Islet of Langerhans (tissue), 1 donor: ENCODE measurements at regions not wholly inside any gene's neighbourhood (a gene's known extent, or its start where the extent isn't known, plus 50 kb on each side); places are given as distances from the start of the nearest gene placed in this dataset.

Source experiments
- FAIRE-seq: peaks from one replicate; lab custom pipeline; 2011; peaks lifted over from hg19 to GRCh38; lab: Jason Lieb, UNC

GRCh38 chr10:75347186-75347585 lies 54.4 kb downstream of the ZNF503 start:
- no peak for FAIRE-seq

DNA sequence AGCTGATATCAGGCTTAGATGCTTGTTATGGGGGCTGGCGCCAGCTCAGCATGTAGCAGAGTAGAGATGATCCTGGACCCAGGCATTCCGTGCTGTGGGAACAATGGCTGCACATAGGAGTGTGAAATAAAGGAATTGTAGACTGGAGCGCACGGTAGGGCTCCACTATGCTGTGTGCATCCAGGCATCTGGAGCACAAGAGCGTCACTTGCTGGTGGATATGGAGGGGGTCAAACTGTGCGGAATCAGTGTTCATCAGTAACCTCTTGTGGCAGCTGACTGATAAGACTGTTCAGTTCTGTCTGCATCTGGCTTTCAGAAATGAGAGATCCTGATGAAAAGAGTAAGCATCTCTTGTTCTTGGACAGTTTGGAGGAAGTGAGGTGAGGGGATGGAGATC lies 55.8 kb downstream of the ZNF503 start:
- FAIRE-seq: no peak

DNA sequence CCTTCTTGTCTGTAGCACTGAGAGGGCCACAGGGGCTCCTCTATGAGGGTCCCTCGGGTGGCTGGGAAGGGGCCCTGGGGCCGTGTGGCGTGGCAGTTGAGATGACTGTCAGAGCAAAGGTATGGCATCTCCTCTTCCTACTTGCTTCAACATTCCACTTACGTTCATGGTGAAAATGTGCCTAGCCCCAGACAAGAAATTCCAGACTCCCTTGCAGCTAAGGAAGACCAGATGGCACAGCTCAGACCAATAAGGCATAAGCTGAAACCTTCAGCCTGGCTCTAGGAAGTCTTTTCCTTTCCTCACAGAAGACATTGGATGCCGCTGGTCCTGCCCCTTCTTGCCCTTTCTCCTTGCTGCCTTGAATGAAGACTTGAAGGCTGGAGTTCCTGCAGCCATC lies 57.4 kb downstream of the ZNF503 start:
- FAIRE-seq: no peak

GRCh38 chr10:75342397-75342796 lies 59.2 kb downstream of the ZNF503 start:
- no peak for FAIRE-seq

GRCh38 chr10:75335983-75336382 lies 65.6 kb downstream of the ZNF503 start:
- no peak for FAIRE-seq

- no peak for FAIRE-seq
These were observed 66.4 kb downstream of the ZNF503 start for GRCh38 chr10:75335191-75335590.

- FAIRE-seq: no peak
These were observed 66.8 kb downstream of the ZNF503 start for GRCh38 chr10:75334720-75335119.

- no peak for FAIRE-seq
These were observed 69.5 kb downstream of the ZNF503 start for GRCh38 chr10:75332081-75332480.

DNA sequence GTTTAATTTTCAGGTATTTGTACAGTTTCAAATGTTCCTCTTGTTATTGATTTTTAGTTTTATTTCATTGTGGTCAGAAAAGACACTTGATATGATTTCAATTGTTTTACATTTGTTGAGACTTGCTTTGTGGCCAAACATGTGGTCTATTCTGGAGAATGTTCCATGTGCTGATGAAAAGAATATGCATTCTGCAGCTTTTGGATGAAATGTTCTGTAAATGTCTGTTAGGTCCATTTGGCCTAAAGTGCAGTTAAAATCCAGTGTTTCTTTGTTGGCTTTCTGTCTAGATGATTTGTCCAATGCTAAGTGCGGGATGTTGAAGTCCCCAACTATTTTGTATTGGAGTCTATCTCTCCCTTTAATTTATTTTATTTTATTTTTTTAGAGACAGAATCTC lies 70.5 kb downstream of the ZNF503 start:
- no peak for FAIRE-seq

DNA sequence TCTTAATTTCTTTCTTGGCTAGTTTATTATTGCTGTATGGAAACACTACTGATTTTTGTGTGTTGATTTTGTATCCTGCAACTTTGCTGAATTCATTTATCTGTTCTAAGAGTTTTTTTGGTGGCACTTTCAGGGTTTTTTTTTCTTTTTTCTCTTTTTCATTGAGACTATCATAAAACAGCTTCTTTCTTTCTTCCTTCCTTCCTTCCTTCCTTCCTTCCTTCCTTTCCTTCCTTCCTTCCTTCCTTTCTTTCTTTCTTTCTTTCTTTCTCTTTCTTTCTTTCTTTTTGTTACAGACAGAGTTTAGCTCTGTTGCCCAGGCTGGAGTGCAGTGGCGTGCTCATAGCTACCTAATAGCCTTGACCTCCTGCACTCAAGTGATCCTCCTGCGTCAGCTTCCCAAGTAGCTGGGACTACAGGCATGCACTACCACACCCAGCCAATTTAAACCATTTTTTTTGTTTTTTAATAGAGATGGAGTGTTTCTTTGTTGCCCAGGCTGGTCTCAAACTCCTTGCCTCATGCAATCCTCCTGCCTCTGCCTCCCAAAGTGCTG lies 72.3 kb downstream of the ZNF503 start:
- FAIRE-seq: no peak

GRCh38 chr10:75326306-75326705 lies 75.3 kb downstream of the ZNF503 start:
- no peak for FAIRE-seq

DNA sequence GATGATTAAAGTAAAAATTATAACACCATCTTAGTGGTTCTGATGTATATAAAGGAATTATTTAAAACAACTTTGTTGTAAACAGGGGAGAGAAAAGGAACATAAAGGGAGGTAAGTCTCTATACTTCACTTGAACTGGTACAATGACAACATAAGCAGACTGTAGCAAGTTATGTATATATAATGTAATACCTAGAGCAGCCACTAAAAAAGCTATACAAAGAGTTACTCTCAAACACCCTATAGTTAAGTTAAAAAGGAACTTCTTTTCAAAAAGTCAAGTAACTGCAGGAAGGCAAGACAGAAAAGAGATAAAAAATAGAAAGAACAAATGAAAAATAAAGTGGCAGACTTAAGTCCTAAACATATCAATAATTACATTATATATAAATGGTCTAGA lies 82.3 kb downstream of the ZNF503 start:
- FAIRE-seq: no peak

DNA sequence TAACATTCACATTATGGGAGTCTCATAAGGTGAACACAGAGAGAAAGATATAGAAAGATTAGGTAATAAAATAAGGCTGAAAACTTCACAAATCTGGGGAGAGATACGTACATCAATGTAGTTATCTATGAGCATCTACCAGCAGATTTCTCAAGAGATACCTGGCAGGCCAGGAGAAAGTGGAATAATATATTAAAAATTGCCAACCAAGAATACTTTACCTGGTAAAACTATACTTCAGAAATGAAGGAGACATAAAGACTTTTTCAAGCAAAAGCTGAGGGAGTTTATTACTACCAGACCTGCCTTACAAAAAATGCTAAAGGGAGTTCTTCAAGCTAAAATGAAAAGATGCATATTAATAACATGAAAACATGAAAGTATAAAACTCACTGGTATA lies 78.8 kb upstream of the COMTD1 start:
- FAIRE-seq: no peak

- no peak for FAIRE-seq
These were observed 76.7 kb upstream of the COMTD1 start for GRCh38 chr10:75312440-75312839.

DNA sequence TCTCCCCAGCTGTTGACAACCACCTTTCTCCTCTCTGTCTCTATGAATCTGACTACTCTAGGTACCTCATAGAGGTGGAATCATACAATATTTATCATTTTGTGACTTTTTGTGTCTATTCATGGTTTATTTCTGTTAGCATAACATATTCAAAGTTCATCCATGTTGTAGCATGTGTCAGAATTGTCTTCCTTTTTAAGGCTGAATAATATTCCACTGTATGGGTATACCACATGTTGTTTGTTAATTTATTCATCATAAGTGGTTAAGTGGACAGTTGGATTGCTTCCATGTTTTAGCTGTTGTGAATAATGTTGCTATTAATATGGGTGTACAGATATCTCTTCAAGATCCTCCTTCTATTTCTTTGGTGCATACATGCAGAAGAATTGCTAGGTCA lies 69.9 kb upstream of the COMTD1 start:
- FAIRE-seq: no peak

DNA sequence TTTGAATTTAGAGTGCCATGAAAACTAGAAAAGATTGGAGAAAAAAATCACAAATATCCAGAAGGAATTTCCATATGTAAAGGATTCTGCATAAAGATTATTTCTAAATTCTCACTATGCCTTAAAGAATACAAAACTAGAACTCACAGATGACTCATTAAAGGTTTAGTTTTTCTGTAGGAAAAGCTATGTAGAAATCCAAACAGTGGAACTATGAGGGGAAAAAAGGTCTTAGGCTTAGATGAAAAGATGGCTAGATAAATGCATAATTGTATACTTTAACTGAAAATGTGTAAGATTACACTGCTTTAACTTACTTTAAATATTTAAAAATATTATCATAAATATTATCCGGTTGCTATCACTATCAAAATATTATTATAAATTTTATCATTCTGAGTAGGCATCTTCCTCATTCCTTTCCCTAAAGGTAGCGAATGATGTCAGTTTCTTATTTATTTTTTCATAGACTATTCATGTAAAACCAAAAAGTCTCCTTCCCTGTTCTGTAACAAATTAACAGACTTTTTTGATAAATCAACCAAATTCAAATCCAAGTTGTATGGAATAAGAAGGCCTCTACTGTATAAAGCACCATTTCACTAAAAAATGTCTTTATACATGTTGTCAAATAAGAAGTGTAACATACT lies 69.1 kb upstream of the COMTD1 start:
- peak; percentile 64 for FAIRE-seq

- FAIRE-seq: no peak
These were observed 68.6 kb upstream of the COMTD1 start for GRCh38 chr10:75304313-75304712.

DNA sequence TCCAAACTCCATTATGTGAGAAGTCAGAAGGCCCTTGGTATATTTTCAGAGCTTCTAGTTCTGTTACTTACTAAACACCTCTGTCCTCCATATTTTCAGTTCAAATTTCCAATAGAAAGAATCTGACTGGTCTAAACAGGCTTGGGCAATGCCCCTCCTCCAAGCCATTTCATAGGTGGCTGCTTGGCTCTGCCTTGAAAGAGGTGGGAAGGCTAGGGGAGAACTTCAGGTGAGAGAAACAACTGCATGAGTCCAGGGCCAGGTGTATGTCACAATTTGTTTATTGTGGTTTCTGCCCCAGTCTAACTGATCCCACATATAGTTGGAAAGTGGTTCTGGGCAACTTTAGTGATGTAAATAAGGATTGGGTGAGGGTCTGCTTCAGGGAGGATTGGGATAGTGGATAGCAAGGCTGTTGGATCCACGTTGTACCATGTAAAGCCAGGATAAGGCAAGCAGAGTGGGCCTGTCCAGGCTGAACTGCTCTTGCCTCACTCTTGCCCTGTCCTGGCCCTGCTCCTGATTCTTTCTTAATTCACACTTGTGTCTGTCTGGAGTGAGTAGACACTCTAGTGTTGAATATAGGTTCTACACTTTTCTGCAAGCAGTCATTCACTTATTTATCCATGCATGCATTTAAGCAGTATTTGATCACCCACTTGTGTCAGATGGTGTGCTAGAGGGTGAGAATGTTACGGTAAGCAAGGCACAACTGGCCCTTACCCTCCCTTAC lies 67.5 kb upstream of the COMTD1 start:
- FAIRE-seq: no peak

- no peak for FAIRE-seq
These were observed 66.3 kb upstream of the COMTD1 start for GRCh38 chr10:75302029-75302428.

GRCh38 chr10:75297021-75297599 lies 61.4 kb upstream of the COMTD1 start:
- no peak for FAIRE-seq

DNA sequence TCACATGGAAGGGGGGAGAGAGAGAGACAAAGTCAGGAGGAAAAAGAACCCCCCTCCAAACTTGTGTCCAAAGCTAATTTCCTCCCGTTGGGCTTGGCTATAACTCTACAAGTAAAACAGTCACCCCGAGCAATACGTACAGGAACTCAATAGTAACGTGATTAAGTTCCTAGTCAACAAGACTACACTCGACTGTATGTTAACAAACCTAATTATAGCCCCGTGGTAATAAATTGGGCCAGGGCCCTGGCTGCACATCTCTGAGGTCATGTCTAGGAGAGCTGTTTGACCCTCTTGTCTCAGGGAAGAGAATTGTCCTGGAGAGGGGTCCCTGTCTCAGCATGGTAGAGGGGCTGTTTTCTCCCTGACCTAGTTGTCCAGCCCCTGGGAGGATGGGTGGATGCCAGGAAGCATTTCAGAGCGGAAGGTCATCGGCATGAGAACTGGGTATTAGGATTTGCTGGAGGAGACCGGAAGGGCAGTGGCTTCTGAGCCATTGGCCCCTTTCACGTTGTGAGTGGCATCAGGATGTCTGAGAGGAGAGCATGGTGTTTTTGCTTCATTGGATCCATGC lies 60.2 kb upstream of the COMTD1 start:
- FAIRE-seq: no peak

DNA sequence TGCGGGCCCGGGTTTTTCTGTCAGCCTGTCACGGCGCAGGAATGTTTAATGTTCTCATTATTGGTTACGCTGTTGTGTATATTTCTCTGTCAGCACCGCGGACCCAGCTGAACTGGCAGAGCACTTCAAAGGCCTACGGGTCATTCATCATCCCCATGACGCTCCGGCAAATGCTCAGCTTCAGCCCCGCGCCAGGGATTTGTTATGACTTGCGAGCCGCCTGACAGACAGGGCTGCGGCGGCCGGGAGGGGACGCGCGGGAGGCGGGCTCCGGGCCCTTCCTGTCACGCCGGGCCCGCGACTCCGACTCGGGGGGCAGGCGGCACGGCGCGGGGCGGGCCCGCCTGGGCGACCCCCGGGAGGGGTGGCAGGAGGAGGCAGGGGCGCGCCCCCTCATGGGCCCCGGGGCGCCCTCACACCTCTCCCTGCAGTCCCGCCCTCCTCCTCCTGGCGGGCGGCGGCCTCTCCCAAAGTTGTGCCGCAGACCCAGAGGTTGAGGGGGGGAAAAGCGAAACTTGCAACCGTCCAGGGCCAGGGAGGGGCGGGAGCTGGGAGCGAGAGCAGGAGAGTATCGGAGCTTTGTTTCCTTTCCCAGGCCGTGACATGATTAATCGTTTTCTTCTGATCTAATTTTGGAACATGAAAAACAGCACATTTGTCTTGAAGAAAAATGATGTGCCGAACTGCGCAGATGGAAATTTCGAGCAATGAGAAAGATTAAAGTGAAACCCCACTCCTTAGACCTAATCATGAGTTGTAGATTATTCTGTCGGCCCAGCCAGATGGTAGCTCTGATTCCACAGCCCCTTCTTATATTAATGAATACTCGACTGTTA lies 59.3 kb upstream of the COMTD1 start:
- peak; percentile 85 for FAIRE-seq
